Fibroblast of lung (primary cell): ENCODE measurements at regions not wholly inside any gene's neighbourhood (a gene's known extent, or its start where the extent isn't known, plus 50 kb on each side); places are given as distances from the start of the nearest gene placed in this dataset.

Source experiments
- DNase-seq, 2 donors: peaks; one replicate each; pipeline versions ENCODE4 v3.0.0 to v3.0.0-alpha.2; 2010; ENCODE audit warnings: low read depth in 2 of 2
- H2AFZ ChIP-seq: 2 replicates; pipeline ENCODE4 v1.5.1; 2012; ENCODE audit warnings: low read length, control low read depth, inconsistent platforms
- H3K27ac ChIP-seq: 2 replicates; pipeline ENCODE4 v1.5.1; 2011; ENCODE audit warnings: low read length, control low read depth; ENCODE audit not compliant: insufficient read depth
- H3K27me3 ChIP-seq: 2 replicates; pipeline ENCODE4 v1.5.1; 2011; ENCODE audit warnings: mild to moderate bottlenecking, low read length; ENCODE audit not compliant: control insufficient read depth, insufficient read depth
- H3K36me3 ChIP-seq: 2 replicates; pipeline ENCODE4 v1.5.1; 2011; ENCODE audit warnings: low read length; ENCODE audit not compliant: control insufficient read depth, insufficient read depth
- H3K4me1 ChIP-seq: 2 replicates; pipeline ENCODE4 v1.5.1; 2011; ENCODE audit warnings: low read length; ENCODE audit not compliant: control insufficient read depth, insufficient read depth; ENCODE audit errors: extremely low read depth
- H3K4me2 ChIP-seq: 2 replicates; pipeline ENCODE4 v1.5.1; 2011; ENCODE audit warnings: low read length, control low read depth; ENCODE audit not compliant: insufficient read depth; ENCODE audit errors: extremely low read depth
- H3K4me3 ChIP-seq, 4 experiments: fragments of 200-600 bp in 1 of 4; sonication (generic) in 1 of 4; replicated peaks in 1 of 4; 2 replicates each; pipeline ENCODE4 v1.5.1; 2011 to 2016; ENCODE audit warnings: low read length in 4 of 4, low read depth in 3 of 4, mild to moderate bottlenecking in 3 of 4, control low read depth in 2 of 4, inconsistent platforms in 1 of 4, mixed read lengths in 1 of 4; ENCODE audit not compliant: insufficient read depth in 1 of 4; ENCODE audit errors: control extremely low read depth in 1 of 4
- H3K79me2 ChIP-seq: 2 replicates; pipeline ENCODE4 v1.5.1; 2012; ENCODE audit warnings: mild to moderate bottlenecking, low read length, inconsistent platforms; ENCODE audit not compliant: control insufficient read depth, insufficient read depth
- H3K9ac ChIP-seq: 2 replicates; pipeline ENCODE4 v1.5.1; 2011; ENCODE audit warnings: mild to moderate bottlenecking, low read length, control low read depth; ENCODE audit not compliant: insufficient read depth
- H3K9me3 ChIP-seq: 2 replicates; pipeline ENCODE4 v1.5.1; 2012; ENCODE audit warnings: low read depth, low read length; ENCODE audit not compliant: control insufficient read depth, insufficient read depth
- H4K20me1 ChIP-seq: 2 replicates; pipeline ENCODE4 v1.5.1; 2011; ENCODE audit warnings: low read length; ENCODE audit not compliant: control insufficient read depth, insufficient read depth; ENCODE audit errors: extremely low read depth
- EZH2 ChIP-seq: IDR thresholded peaks from 2 replicates; pipeline ENCODE4 v1.5.1; 2012; ENCODE audit warnings: low read length, control low read depth, mild to moderate bottlenecking; ENCODE audit errors: missing control alignments
- TF ChIP-seq, protein P1 (sequence below), 2 donors: IDR thresholded peaks in 1 of 2; conservative IDR thresholded peaks in 1 of 2; 1 replicate in 1 of 2; 2 replicates in 1 of 2; pipeline ENCODE4 v1.5.1; 2011 to 2012; ENCODE audit warnings: low read length in 2 of 2, control low read depth in 1 of 2, inconsistent platforms in 1 of 2, low read depth in 1 of 2, mild to moderate bottlenecking in 1 of 2

DNA sequence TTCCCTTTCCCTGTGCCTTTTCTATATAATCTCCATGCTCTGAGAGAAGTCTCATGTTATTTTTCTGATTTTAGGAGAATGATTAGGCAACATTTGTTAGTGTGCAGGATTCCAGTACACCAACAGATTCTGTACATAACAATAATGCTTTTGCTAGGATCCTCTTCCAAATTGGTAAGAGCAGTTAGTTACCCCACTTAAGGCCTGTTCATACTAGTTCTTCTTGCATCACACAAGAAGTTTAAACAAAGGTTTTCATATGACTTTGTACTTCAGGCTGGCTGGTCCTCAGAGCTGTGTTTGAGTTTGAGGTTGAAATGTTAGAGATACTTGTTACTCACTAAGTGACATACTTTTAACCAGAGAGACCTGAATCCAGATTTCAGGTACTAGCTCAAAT is 686.9 kb upstream of the NRXN1 start:
- no peak for TF ChIP-seq EZH2
- TF ChIP-seq, protein P1, sequence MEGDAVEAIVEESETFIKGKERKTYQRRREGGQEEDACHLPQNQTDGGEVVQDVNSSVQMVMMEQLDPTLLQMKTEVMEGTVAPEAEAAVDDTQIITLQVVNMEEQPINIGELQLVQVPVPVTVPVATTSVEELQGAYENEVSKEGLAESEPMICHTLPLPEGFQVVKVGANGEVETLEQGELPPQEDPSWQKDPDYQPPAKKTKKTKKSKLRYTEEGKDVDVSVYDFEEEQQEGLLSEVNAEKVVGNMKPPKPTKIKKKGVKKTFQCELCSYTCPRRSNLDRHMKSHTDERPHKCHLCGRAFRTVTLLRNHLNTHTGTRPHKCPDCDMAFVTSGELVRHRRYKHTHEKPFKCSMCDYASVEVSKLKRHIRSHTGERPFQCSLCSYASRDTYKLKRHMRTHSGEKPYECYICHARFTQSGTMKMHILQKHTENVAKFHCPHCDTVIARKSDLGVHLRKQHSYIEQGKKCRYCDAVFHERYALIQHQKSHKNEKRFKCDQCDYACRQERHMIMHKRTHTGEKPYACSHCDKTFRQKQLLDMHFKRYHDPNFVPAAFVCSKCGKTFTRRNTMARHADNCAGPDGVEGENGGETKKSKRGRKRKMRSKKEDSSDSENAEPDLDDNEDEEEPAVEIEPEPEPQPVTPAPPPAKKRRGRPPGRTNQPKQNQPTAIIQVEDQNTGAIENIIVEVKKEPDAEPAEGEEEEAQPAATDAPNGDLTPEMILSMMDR (conservative IDR thresholded peaks at IDR 0.05 in 1 of 2, IDR thresholded peaks at IDR 0.05 in 1 of 2; ENCODE audit: low read depth in 1 of 2, low read length in 2 of 2): no peak
- no peak overlapping the region for H3K27ac ChIP-seq
- no peaks in the 10 kb centered on the region for H3K4me1 ChIP-seq
- H3K9me3 ChIP-seq: no peaks in the 10 kb centered on the region
- H3K9ac ChIP-seq: no peak overlapping the region
- H3K4me3 ChIP-seq: no peak overlapping the region
- no peak overlapping the region for H3K4me2 ChIP-seq
- no peaks in the 10 kb centered on the region for H4K20me1 ChIP-seq
- H2AFZ ChIP-seq: no peak overlapping the region
- peak in 1 of 2 donors; percentile 19 for DNase-seq
- no peaks in the 10 kb centered on the region for H3K27me3 ChIP-seq
- H3K79me2 ChIP-seq: no peaks in the 10 kb centered on the region
- H3K36me3 ChIP-seq: no peaks in the 10 kb centered on the region

DNA sequence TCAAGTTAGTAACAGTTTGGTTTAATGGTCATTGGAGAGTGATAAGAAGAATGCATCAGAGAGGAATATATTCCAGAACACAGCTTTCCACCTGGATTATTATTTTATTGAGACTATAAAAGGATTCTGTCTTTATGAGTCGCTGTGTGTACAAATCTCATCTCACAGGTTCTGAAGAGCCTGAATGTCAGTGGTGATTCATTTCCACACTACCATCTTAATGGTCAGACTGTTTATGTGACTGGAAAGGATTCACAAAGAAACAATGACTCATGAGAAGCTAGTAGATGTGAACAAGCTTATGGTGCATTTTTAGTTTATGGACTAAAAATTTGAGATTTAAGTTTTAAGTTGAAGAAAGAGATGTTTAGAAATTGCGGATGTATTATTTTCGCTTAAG is 685.4 kb upstream of the NRXN1 start:
- Histone ChIP-seq H3K9ac (no peak overlapping the region), H3K4me1 (no peaks in the 10 kb centered on the region), H3K4me2 (no peak overlapping the region), H3K27ac (no peak overlapping the region), H3K27me3 (no peaks in the 10 kb centered on the region), H3K9me3 (no peaks in the 10 kb centered on the region), H3K36me3 (no peaks in the 10 kb centered on the region), H2AFZ (no peak overlapping the region), H4K20me1 (no peaks in the 10 kb centered on the region), H3K79me2 (no peaks in the 10 kb centered on the region), H3K4me3 (no peak overlapping the region)
- TF ChIP-seq, protein P1 (conservative IDR thresholded peaks at IDR 0.05 in 1 of 2, IDR thresholded peaks at IDR 0.05 in 1 of 2; ENCODE audit: low read depth in 1 of 2, low read length in 2 of 2): no peak
- no peak for TF ChIP-seq EZH2
- peak; percentile 84 to 91 for DNase-seq

DNA sequence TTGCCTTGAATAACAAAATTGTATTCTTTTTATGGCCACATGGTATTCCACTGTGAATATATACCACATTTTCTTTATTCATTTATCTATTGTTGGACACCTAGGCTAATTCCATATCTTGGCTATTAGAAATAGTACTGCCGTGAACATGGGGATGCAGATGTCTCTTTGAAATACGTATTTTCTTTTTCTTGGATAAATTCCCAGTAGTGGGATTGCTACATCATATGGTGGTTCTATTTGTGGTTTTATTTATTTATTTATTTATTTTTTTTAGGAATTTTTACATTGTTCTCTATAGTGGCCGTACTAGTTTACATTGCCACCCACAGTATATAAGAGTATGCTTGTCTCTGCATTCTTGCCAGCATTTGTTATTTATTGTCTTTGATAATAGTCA is 679.8 kb upstream of the NRXN1 start:
- no peaks in the 10 kb centered on the region for H3K36me3 ChIP-seq
- no peak overlapping the region for H2AFZ ChIP-seq
- TF ChIP-seq EZH2: no peak
- TF ChIP-seq, protein P1 (conservative IDR thresholded peaks at IDR 0.05 in 1 of 2, IDR thresholded peaks at IDR 0.05 in 1 of 2; ENCODE audit: low read depth in 1 of 2, low read length in 2 of 2): no peak
- peak; percentile 70 to 79 for DNase-seq
- H3K79me2 ChIP-seq: no peaks in the 10 kb centered on the region
- no peak overlapping the region for H3K4me2 ChIP-seq
- no peak overlapping the region for H3K9ac ChIP-seq
- no peaks in the 10 kb centered on the region for H3K27me3 ChIP-seq
- H4K20me1 ChIP-seq: no peaks in the 10 kb centered on the region
- no peak overlapping the region for H3K27ac ChIP-seq
- no peaks in the 10 kb centered on the region for H3K4me1 ChIP-seq
- H3K4me3 ChIP-seq: no peak overlapping the region
- H3K9me3 ChIP-seq: no peaks in the 10 kb centered on the region
